ENCODE measurements at regions not wholly inside any gene's neighbourhood (a gene's known extent, or its start where the extent isn't known, plus 50 kb on each side); places are given as distances from the start of the nearest gene placed in this dataset.
A peak's percentile ranks its signal among the peaks of the same experiment; 100 is the strongest.
"Not testable (repeated sequence)": the region's sequence is repeated elsewhere in the genome, so short reads cannot be mapped to it uniquely, and the experiment has no call there.

DNA sequence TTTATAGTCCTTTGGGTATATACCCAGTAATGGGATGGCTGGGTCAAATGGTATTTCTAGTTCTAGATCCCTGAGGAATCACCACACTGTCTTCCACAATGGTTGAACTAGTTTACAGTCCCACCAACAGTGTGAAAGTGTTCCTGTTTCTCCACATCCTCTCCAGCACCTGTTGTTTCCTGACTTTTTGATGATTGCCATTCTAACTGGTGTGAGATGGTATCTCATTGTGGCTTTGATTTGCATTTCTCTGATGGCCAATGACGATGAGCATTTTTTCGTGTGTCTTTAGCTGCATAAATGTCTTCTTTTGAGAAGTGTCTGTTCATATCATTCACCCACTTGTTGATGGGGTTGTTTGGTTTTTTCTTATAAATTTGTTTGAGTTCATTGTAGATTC, 612.5 kb upstream of the SGCD start:
- not testable (repeated sequence) for DNase-seq (ENCODE audit: low spot score)

DNA sequence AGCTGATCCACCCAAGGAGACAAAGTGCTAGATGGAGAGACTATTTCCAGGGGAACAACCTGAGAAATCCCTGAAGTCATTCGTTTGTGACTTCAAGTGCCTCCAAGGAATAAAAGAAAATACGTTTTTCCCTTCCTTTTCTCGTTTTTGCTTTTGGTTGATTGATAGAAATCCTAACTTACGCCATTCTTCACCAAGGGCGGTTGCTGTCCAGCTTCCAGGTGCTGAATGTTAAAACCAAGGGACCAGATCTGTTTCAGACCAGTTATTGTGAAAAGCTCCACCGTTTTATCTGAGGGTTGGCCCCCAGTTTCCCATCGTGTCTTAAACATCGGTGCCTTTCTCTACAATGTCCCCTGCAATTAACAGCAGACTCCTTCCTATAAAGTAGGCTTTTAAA, 600.7 kb upstream of the SGCD start:
- DNase-seq (ENCODE audit: low spot score) = peak; percentile 32

DNA sequence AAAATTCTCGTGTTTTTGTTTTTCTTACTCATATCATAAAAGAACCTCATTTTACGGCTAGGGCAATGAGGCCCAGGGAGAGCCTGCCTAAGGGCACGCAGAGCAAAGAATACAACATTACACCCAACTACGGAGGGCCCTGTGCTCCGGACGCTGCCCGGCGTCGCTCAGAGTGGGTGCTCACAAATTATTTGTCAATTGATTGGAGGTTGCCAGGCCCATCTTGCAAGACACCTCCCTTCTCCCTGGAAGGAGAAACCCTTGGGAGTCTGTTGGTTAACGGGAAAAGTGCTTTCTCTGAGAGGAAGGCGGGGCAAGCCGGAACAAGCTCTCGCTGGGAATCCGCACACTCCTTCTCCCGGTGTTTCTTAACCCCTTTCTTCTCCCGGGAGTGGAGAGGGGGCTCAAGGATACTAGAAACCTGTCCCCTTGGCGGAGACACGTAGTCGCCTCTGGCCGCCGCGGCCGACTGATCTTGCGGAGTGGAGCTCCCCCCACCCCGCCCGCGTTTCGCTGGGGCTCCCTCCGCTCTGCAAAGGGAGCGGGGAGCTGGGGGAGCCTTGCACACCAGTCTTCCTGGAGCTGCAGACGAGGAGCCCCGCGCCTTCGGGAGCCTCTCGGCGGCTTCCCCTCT, 599.3 kb upstream of the SGCD start:
- no peak for DNase-seq (ENCODE audit: low spot score)

DNA sequence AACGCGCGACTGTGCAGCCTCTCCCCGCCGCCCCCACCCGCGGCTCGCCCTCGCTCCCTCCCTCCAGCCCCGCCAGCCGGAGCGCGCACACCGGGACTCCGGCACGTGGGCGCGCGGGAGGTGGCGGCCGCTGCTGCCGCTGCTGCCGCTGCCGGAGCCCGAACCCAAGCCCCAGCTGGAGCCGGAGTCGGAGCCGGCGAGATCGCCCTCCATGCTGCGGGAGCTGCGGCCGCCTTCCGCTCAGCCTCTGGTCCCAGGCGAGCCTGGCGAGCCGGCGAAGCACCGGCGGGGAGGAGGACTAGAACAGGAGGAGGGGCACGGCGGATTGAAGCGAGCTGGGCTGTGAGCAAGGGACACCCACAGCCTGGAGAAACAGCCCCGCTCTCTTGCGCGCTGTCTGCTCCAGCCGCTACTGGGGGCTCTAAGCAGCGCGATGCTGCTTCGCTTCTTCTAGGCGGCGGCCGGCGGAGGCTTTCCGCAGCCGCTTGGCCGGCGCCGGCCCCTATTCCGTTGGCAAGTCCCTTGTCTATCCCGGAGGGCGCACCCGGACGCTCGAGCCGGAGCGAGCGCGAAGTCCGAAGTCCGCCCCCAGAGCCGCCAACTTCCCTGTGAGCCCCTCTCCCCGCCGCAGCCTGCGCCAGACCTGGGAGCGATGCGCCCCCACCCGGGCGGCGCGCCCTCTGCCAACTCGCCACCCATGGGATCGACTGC, 598.7 kb upstream of the SGCD start:
- peak; percentile 85 for DNase-seq (ENCODE audit: low spot score)

DNA sequence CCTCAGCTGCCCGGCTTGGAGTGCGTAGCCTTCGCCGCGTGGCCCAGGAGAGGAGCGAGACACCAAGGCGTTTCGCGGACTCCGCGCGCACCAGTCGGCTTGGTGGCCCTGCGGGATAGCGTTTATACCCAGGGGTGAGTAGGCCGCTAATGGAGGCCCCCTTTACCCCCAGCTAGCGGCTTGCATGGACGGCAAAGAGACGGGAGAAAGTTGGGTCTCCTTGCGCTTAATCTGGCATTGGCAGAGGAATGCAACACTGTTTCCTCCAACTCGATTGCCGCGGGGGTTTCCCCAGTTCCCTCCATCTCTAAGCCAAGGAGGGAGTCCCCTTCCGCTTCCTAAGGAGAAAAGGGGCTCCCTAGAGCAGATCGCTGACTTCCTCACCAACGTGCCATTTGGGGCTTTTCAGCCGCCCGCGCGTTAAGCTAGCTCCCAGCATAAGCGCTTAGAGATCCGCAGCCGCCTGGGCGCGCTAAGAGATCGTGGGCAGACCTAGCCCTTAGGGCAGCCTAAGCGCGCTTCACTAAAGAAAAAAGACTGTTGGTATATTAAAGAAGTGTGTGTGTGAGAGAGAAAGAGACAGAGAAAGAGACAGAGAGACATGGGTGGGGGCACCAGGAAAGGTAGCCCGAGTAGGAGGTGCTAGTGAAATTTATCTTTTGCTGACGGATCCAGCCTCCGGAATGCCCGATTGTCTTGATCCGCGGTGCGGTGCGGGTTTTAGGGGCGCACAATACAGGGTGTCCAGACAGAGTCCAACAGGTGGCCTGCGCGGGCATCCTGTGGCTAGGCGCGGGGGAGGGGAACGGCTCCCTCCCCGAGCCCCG, 597.9 kb upstream of the SGCD start:
- DNase-seq (ENCODE audit: low spot score) = peak; percentile 70

DNA sequence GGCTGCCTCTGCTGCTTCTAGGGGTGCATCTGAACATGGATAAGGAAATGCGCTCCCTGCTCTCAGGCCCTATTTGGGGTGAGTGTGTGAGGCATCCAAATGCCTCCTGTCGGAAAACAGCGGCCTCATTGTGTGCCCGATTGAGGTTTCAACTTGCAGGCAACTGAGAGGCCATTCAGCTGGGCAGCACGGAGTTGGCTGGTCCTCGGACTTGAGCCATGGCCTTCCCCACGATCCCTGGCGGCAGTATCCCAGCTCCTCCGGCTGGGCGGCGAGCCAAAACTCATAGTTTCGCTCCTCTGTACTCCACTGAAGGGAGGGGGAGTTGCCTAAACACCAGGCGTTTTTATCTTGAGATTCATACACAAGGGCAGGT, 597.3 kb upstream of the SGCD start:
- peak; percentile 75 for DNase-seq (ENCODE audit: low spot score)

DNA sequence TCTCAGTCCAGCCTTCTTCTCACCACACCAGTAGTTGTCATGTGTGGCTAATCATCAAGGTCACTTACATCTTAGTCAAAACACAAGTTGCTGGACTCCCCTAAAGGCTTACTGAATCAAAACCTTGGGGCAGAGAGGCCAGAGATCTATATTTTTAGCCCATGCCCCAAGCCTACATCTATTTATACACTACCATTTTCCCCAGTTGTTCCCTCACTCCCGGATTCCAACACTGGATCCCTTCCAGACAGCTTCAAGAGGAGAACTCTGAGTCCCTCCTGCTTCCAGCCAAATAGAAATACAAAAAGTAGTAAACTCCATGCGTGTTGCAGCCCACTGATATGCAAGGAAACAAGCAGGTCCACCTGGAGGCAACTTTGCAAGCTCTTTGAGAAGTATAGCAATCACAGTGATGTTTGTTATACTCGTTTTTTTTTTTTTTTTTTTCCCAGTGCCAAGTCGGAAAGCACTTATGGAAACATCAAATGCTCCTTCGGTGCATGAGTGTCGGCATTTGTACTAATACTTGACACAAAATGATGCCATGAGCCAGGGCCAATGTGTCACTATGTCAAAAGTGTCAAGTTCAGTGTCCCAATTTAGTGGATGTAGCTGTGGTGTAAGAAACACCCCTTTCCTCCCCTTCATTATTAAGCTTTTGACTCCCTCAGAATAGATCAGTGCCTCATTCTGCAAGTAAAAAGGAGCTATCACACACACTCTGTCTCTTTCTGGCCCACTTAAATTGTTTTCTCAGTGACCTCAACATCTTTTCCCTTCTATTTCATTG, 594.2 kb upstream of the SGCD start:
- no peak for DNase-seq (ENCODE audit: low spot score)

DNA sequence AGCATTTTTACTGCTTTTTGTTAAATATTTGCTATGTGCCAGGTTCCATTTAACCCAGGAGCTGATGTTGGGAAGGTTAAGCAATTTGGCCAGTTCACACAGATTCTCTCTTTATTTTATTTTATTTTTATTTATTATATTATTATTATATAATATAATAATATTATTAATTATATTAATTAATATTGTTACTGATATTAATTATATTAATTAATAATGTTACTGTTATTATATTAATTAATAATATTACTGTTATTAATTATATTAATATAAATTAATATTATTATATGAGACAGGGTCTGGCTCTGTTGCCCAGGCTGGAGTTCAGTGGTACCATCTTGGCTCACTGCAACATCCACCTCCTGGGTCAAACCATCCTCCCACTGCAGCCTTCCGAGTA, 593.0 kb upstream of the SGCD start:
- no peak for DNase-seq (ENCODE audit: low spot score)

DNA sequence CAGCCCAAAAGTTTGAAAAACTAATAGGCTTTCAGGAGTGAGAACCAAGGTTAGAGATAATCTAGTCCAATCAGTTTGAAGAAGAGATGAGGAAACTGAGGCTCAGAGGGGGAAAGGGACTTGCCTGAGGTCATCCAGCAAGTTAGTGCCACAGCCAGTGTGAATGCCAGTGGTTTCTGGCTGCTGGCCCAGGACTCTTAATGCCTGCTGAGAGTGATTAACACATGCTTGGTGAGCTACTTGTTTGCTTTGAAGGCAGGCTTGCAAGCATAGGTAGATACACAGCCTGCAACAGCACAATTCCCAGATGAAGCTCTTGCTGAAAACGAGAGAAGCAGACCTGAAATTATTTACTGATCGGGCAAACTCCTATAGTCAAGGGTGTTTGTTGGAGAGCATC, 591.6 kb upstream of the SGCD start:
- peak; percentile 26 for DNase-seq (ENCODE audit: low spot score)

DNA sequence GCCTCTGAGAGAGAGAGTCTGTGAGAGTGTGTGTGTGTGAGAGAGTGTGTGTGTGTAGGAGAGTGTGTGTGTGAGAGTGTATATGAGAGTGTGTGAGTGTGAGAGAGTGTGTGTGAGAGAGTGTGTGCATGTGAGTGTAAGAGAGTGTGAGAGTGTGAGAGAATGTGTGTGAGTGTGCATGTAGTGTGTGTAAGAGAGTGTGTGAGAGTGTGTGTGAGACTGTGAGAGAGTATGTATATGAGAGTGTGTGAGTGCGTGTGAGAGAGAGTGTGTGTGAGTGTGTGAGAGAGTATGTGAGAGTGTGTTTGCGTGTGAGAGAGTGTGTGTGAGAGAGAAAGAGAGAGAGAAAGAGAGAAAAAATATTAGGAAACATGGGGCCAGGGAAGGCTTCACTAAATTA, 588.3 kb upstream of the SGCD start:
- DNase-seq (ENCODE audit: low spot score) = no peak

DNA sequence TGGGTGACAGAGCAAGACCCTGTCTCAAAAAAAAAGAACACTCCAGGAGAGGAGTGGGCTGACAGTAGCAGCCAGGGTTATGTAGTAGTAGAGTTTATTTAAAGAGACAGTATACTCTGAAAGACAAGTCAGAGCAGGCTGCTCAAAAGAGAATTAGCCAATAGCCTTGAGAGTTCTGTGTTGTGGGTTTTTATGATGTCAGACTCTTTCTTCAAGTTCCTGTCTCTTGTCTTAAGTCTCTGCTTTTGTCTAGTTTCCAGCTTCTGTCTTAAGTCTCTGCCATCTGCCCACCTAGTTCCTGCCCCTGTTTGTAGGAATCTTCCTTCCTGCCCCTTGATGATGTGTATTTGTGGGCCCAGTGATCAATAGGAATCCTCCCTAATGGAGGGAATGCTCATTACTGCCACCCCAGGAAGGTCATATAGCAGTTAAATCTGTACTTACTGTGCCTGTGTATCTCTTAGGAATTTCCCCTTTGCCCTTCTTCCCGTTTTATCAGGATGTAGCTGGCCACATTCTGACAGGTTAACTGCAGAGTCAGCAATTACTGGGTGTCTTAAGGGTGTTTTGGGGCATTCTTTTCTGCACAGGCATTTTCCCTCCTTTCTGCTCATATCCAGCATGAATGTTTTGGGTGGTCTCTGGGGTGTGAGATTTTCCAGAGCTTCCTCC, 580.5 kb upstream of the SGCD start:
- no peak for DNase-seq (ENCODE audit: low spot score)

DNA sequence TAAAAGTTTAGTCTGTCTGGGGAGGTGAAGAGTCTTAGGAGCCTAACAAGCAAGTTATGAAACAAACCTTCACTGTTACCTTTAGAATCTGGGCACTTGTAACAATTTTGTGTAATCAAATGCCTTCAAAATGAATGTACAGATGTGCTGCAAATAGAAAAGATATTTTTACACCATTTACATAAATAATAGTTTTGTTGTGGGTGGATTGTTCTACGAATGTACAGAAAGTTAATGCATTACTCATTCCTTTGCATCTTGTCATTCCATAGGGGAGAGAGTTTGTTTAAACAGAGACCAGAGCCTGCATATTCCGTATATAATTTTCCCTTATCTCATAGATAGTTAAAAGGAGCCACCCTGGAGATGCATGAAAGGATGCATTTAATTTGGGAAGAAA, 576.9 kb upstream of the SGCD start:
- no peak for DNase-seq (ENCODE audit: low spot score)

DNA sequence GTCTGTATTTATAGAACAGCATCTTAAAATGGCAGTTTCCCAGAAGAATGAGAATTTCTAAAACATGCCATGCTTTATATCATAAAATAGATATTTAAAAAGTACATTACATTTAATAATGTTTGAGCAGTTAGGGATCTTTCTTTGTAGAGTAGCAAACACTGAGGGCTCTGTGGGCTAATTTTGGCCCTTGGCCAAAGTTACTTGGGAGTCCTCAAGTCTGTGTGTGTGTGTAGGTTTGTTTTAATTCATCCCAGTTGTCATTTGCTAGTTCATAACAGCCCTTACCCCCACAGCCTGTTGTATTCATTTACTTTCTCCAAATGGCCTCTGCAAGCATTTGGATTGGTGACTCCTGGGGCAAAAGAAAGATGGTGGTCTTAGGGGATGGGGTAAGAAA, 576.4 kb upstream of the SGCD start:
- DNase-seq (ENCODE audit: low spot score) = no peak

DNA sequence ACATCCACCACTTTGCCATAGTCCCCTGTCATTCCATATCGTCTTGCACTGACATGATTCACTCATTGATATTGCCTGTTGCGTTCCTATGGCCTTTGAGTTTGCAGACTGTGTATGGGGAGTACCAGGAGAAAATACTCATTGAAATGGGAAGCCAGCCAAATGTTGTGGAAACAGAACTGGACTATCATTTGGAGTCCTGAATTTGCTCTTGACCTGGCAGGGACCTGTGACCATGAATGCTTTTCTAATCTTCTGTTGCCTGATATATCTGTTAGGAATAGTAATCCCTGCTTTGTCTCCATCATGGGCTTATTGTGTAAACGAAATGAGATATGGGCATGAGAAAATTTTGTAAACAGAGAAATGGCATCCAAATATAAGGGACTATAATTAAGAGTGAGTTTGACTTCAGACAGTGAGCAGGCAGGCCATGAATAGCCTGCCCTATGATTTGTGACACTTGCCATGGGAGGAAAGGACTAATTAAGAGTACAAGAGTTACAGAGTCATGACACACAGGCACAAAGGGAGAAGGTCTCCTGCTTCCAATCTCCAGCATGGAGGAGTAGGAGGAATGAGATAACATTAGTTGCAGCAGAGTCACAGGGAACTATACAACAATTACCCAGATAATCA, 572.9 kb upstream of the SGCD start:
- DNase-seq (ENCODE audit: low spot score) = no peak

DNA sequence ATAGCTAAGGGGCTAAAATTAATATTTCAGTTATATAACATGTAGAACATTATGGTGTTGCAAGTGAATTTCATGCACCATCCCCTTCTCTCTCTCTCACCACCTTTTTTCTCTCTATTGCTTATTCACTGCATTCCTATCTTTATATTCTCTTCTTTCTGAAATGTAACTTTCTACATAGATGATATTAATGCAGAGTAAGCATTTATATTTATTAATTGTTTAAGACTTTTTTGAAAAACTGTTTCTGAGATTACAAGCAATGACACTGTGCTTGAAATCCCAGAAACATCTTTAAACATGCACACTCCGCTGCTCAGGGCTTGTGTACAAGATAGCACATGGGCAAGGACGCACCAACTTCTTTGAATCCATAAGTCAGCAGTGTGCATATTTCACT, 567.7 kb upstream of the SGCD start:
- no peak for DNase-seq (ENCODE audit: low spot score)

DNA sequence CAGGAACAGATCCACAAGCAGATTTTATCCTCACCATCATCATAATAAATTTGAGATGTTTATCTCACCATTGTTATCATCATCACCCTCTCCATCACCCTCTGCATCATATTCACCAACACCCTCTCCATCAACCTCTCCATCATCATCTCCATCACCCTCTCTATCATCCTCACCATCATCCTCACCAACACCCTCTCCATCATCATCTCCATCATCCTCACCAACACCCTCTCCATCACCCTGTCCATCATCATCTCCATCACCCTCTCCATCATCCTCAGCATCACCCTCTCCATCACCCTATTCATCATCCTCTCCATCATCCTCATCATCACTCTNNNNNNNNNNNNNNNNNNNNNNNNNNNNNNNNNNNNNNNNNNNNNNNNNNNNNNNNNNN, 567.0 kb upstream of the SGCD start:
- DNase-seq (ENCODE audit: low spot score) = no peak

DNA sequence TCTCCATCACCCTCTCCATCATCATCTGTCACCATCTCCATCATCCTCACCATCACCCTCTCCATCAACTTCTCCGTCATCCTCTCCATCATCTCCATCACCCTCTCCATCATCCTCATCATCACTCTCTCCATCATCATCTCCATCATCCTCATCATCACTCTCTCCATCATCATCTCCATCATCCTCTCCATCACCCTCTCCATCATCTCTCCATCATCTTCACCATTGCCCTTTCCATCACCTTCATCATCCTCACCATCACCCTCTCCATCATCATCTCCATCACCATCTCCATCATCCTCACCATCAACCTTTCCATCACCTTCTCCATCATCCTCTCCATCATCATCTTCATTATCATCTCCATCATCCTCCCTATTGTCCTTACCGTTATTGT, 565.5 kb upstream of the SGCD start:
- no peak for DNase-seq (ENCODE audit: low spot score)

DNA sequence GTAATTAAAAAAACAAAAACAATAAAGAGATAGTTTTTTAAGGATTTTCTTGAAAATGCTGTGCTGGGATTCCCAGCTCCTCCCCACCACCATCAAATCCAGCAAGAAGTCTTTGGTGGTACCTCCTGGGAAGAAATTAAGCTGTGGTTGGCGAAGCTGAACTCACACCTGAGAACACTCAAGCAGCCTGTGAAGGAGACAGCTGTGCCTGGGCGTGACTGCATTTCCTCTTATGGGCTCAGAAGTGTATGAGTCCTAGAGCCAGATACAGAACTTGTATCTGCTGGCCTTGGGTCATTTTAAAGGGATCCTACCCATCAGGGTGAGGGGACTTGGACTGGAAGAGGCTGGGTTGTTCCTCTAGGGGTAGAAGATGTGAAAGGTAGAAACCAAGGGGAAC, 561.2 kb upstream of the SGCD start:
- DNase-seq (ENCODE audit: low spot score) = no peak

DNA sequence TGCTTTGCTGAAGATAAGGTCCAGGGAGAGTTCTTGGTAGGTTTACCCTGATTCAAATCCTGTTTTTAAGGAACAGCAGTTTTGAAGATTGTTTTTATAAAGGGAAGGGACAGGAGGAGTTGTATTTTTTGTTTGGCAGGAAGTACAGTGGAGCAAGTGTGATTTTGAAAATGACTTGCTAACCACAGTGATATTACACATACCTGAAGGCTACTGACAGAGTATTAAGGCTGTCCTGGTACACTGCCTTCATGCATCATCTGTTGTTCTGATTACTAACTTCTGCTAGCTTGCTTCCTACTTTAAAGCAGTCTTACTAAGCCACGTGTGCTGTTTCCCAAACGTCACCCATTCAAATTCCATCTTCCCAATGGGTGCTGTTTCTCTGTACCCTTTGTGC, 559.5 kb upstream of the SGCD start:
- peak; percentile 11 for DNase-seq (ENCODE audit: low spot score)

DNA sequence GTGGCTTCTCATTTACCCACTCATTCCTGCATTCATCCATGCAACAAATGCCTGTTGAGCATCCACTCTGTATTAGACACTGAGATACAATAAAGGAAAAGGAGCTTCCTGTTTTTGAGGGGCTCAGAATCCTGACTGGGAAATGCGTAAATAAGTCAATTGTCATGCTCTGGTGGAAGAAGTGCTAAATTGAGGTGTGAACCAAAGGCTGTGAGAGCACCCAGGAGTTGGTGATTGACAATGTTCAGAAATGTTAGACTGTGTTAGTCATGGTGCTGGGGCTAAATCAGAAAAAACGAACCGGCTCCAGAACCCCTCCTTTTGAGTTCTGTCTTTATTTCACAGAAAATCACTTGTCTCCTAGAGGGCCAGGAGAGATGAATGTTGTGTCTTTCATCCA, 558.6 kb upstream of the SGCD start:
- DNase-seq (ENCODE audit: low spot score) = no peak

DNA sequence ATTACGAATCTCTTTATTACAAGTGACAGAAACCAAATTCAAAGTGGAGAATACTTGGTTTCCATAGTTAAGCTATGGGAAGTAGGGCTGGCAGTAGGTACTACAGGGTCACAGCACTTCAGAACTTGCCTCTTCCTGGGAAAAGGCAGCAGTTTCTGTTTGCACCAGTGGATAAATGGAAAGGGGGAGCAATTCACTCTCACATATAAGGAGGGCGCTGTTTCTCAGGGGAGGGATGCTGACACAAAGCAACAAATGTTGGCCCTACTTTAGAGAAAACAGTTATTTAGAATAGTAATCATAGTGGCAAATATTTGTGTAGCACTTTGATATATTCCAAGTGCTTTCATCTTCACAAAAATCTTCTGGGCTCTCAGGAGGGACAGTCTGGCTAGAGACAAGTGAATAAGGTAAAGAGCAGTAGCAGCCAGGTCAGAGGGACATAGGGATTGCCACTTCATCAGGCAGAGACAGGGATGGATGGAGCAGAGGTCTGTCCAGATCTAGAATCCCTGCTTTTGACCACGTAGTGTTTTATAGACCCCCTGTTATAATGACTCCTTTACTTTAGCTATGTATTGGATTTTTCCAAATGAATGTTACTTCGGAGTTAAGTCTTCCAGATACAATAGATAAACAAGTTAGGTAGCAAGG, 554.8 kb upstream of the SGCD start:
- DNase-seq (ENCODE audit: low spot score) = no peak
